ENCODE measurements at regions not wholly inside any gene's neighbourhood (a gene's known extent, or its start where the extent isn't known, plus 50 kb on each side); places are given as distances from the start of the nearest gene placed in this dataset.
A peak's percentile ranks its signal among the peaks of the same experiment; 100 is the strongest.

GRCh38 chr13:74706801-74707200 lies 572.6 kb upstream of the KLF12 start:
- no peak for DNase-seq

- DNase-seq = no peak
Measured at GRCh38 chr13:74705438-74705837, 571.2 kb upstream of the KLF12 start.

DNA sequence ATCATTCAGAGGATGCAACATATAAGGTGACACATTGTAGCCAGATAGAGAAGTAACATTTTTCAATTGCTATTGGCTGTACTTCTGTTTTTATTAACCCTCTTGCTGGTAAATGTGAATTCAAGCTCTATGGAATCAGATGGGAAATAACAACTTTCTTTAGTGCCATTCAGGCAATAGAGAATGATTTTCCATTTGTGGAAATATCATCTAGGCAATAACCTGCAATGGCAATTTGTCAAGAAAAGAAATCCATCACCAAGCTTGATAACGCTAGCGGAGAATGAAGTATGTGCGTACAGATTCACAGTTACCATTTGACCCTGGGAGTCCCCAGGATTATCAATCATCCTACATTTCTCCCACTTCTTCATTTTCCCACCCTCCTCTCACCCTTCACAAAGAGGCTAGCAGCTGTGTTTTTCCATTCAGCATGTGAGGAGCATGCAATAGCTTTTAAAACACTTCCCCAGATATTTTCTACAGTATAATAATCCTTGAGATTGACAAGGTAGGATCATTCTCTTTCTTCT lies 569.7 kb upstream of the KLF12 start:
- DNase-seq = no peak

DNA sequence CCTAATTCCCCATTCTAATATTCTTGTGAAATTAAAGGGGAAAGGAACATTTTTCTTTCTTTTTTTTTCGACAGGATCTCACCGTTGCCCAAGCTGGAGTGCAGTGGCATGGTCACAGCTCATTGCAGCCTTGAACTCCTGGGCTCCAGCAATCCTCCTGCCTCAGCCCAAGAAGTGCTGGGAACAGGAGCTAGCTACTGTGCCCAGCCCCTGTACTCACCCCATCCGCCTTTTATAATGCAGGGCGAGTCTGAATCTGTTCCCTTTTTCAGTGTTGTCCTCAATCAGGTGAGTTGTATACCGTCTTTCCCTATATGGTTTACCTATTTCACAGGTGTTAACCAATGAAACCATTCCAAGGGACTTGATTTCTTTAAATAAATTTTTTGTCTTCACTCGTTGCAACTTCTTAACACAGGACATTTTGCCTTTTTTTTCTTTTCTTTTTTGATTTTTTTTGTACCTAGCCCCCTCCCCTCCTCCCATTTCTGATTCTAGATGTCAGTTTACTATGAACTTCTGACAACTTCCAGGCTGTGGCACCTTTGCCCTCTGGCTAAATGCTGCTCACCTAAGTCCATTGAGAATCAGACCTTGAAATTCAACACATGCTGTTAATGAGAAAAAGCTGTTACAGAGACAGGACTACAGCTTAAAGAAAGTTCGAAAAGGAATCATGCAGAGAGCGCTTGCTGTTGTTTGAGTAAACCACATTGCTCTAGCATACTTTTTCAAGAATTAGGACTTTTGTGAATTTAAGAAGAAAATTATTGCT lies 562.1 kb upstream of the KLF12 start:
- no peak for DNase-seq

DNA sequence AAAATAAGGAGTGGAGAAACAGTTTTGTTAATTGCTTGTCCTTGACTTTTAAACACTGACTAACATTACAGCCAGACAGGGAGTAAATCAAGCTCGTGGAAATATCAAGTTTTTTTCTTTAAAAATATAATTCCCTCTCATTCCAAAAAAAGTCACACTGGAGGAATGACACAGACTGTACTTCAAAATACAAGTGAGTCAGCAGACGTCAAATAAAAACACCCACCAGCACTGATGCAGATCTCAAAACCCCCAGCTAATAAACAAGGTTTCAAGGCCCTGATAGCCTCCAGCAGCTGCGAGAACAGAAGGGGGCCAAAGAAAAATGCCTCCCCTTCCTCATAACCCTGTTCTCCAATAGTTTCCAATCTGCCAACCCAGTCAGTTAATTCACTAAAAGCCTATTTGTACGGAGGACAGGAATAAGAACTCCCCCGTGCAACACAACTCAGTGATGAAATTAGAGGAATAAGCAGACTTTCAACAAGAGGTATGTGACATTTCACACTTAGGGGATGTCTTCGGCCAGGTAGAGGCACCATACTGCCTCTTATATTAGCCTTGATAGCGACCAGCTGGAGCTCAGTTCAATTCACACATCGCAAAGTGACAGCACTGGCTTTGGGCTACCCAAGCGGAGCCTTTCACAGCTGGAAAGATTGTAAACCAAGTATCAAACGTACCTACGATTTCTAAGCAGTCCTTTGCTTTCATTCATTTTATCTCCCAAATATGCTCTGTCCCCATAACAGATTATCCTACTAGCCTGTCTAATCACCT lies 561.0 kb upstream of the KLF12 start:
- no peak for DNase-seq

DNA sequence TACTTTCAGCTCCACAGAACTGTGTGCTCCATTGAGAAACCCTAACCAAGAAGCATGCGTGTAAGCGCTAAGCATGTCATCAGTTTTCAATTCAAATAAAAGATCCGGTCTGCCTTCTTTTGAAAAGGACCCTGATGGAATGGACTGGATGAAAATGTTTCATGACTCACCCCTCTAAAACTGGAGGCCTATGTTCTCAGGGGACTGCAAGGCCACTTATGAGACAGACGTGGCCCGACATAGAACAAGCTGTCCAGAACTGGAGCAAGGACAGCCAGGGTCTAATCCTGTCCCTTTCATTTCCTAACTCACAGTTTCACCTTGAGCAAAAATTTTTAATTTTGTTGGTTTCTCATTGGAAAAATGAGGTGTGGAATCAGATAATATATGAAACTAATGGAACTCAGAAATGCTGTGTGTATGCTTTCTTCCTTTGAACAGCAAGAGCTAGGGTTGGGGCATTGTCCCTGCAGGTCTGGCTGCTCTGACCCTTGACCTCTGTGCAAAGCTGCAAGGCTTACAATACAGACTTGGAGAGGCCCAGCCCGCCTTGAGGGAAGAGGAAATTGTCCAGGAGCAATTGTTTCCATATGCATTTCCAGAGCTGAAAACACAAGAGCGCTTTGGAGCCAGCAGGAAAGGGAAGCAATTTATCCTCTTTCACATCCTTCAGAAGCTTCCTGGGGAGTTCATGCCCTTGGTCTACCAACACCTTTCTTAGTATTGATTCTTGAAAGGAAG lies 553.4 kb upstream of the KLF12 start:
- no peak for DNase-seq

GRCh38 chr13:74683411-74683810 lies 549.2 kb upstream of the KLF12 start:
- DNase-seq = no peak

DNA sequence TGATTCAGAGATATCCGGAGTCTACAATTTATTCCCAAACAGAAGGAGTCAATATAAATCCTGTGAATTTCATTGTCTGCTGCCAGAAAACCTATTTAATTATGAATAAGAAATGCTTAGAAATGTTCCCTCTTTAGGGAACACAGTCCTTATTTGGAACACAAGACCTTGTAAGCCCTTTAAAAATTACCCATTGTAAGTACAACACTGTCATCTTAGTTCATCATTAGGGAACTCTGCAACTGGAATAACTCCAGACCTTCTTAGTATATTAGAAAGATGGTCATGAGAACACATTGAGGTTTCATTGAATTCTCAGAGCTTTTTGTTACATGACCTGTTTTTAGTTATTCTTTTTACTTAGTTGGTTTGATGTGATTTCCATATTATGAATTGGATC lies 548.5 kb upstream of the KLF12 start:
- DNase-seq = no peak

GRCh38 chr13:74681891-74682290 lies 547.7 kb upstream of the KLF12 start:
- no peak for DNase-seq

- no peak for DNase-seq
Measured at GRCh38 chr13:74678308-74678965, 544.2 kb upstream of the KLF12 start.

GRCh38 chr13:74675972-74676371 lies 541.8 kb upstream of the KLF12 start:
- DNase-seq = no peak

GRCh38 chr13:74675182-74675581 lies 541.0 kb upstream of the KLF12 start:
- no peak for DNase-seq

DNA sequence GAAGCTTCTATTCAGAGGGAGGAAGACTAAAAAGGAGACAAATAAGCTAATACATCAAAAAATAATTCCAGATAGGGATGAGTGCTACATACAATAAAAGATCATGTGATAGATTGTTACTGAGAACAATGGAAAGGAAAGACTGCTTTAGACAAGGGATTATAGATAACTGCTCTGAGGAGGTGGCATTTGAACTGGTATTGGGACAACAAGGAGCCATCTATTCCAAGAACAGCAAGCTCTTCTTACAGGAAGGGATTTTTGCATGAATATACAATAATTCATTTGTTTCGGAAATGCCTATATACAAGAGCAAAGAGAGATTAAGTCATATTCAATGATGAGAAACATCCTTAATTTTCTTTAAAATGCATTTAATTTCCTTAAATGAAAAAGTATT lies 540.5 kb upstream of the KLF12 start:
- no peak for DNase-seq

- no peak for DNase-seq
Measured at GRCh38 chr13:74669149-74669548, 534.9 kb upstream of the KLF12 start.

- DNase-seq = peak; percentile 6
Measured at GRCh38 chr13:74667656-74668203, 533.5 kb upstream of the KLF12 start.

GRCh38 chr13:74662905-74663304 lies 528.7 kb upstream of the KLF12 start:
- DNase-seq = no peak

DNA sequence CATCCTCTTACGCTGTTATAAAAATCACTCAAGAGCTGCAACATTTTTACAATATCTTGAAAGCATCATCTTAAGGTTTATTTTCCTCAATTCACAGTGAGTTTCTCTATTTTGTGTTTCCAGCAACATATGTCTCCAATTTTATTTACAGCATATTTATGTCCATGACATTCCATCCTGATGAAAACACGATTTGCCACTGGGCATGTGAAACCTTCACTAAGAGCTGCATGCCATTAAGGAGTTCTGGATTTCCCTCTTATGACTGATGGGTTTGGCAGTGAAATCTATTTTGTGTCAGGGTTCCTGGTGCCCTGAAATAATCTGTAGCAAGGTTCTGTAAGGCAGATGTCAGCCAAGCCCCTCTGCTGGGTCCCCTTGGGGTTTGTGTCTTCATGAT lies 527.6 kb upstream of the KLF12 start:
- no peak for DNase-seq

- no peak for DNase-seq
Measured at GRCh38 chr13:74657765-74658164, 523.6 kb upstream of the KLF12 start.

DNA sequence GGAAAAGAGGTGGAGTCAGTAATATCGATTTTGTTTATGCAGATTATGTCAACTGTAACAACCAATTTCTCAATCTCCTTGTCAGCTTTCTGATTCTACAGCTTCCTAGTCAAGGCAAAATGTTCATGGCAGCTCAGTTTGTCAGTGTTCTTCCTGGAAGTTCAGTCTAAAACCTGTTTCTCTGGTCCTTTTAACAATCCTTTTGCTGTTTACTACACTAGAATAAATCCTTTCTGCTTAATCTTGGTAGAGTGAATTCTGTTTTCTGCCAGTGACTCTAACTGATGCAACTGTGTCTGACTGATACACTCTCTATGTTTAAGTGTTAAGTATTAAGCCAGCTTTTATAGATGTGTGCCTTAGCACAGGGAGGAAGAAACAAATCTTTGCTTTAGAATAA lies 516.9 kb upstream of the KLF12 start:
- no peak for DNase-seq

DNA sequence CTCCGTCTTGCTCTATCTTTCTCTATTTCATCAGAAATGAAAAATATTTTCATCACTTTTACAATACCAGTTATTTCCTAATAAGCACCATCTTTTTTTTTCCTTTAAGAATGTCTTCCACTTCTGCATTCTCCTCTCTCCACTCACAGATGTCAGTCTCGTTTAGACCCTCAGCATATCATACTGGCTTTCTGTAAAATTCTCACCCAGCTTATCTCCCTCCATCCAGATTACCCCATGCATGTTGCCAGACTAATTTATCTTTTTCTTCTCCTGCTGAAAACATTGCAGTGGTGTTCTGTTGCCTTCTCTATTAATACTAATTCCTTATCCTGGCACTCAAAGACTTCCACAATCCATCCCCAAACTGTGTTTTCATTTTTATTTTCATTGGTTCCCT lies 513.8 kb upstream of the KLF12 start:
- DNase-seq = no peak

- no peak for DNase-seq
Measured at GRCh38 chr13:74647211-74647610, 513.0 kb upstream of the KLF12 start.

DNA sequence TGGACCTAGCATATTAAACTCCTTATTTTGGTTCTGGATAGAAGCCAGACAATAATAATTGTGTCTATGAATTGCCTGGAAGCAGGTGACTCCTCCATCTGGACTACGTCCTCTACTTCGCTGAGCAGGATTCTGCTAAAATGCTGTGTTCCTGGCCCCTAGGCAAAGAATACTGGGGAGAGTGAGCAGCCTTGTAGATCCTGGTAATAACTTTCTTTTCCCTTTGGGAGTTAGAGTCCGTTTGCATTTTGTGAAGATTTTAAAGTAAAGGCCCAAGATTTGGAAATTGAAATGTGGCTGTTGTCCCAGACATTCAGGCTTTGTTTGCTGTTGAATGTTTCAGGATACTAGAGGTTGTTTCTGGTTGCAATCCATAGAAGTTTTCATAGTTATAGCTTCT lies 511.9 kb upstream of the KLF12 start:
- peak; percentile 0 for DNase-seq

- DNase-seq = no peak
Measured at GRCh38 chr13:74645586-74645985, 511.4 kb upstream of the KLF12 start.
